GM18870 (cell line): ENCODE measurements at regions not wholly inside any gene's neighbourhood (a gene's known extent, or its start where the extent isn't known, plus 50 kb on each side); places are given as distances from the start of the nearest gene placed in this dataset.

Experiments used
- ATAC-seq: cut with Tn5 transposase; IDR thresholded peaks from one replicate; pipeline ENCODE4 v1.9.1; 2021; ENCODE audit warnings: moderate library complexity; ENCODE audit not compliant: unreplicated experiment

DNA sequence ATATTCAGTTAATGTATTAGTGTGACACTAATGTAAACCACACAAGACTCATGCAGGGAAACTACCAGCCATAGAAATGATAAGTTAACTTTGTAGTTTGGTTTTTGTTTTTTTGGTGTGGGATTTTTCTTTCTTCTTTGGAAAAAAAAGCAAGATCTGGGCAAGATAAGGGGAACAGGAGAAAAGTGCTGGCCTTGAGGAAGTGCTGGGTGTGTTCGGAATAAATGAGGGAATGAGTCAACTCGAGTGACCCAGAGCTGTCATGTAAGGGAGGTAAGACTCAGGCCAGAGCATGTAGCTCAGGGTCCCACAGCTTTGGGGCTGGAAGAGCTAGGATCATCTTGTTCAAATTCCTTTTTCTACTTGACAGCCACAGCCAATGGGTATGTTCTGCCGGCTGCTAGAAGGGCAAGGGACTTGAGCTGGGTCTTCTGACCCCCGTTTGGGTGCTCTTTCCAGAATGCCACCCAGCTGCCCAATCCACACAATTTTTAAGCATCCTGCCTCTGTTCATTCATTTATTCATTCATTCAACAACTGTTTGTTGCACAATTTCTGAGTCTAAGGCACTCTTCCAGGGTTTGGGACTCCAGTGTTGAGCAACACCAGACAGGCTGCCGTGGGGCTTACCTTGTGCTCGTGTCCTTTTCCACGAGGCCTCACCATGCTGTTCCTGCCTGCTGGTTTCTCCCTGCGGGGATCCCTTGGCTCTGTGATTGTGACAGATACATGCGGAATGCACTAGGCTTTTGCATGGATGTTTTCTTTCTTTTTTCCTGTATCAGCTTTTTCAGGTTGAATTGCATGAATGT, 54.5 kb downstream of the CLDN34 start:
- no peak for ATAC-seq

DNA sequence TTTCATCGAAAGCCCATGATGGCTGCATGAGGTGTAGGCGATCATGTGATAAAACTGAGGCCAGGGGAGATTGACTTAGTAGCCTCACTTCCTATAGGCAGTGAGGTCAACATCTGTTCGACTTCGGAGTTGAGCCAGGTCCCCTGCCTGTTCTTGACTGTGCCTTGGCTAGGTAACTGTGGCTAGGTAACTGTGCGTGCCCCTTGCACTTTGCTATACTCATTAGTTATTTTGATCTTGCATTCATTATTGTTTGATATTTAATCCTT, 55.0 kb downstream of the CLDN34 start:
- ATAC-seq = no peak

DNA sequence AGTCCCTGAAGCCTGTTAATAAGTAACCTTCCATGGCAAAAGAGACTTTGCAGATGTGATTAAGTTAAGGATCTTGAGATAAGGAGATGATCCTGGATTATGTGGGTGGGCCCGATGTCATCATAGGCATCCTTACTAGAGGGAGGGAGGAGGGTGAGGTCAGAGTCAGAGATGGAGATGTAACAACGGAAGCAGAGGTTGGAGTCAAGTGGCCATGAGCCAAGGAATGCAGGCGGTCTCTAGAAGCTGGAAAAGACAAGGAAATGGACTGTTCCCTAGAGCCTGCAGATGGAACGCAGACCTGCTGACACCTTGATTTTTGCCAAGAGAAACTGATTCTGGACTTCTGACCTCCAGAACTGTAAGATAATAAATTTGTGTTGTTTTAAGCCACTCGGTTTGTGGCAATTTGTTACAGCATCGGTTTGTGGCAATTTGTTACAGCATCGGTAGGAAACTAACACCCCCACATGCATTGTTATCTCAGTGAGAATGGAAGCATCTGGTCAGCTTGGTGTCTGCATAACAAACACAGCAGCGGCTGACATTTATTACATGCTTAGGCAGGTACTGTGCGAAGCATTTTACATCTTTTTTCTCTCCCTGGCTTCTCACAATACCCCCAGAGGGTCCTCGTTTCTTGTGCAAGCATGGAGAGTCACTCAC, 55.6 kb downstream of the CLDN34 start:
- ATAC-seq = no peak

DNA sequence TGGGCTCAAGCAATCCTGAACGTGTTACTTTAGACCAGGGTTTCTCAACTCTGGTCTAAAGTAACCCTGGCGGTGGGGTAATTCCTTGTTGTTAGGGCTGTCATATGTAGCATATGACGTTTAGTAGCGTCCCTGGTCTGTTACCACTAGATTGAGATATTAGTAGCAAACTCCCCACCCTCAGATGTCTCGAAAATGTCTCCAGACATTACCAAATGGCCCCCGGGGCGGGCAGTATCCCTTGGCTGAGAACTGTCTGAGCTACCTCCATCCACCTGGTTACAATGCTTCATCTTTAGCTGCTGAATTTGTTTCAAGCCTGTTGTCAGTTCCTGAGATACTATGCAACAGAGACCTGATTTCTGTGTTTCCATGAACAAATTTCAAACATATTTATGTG, 56.7 kb downstream of the CLDN34 start:
- no peak for ATAC-seq

DNA sequence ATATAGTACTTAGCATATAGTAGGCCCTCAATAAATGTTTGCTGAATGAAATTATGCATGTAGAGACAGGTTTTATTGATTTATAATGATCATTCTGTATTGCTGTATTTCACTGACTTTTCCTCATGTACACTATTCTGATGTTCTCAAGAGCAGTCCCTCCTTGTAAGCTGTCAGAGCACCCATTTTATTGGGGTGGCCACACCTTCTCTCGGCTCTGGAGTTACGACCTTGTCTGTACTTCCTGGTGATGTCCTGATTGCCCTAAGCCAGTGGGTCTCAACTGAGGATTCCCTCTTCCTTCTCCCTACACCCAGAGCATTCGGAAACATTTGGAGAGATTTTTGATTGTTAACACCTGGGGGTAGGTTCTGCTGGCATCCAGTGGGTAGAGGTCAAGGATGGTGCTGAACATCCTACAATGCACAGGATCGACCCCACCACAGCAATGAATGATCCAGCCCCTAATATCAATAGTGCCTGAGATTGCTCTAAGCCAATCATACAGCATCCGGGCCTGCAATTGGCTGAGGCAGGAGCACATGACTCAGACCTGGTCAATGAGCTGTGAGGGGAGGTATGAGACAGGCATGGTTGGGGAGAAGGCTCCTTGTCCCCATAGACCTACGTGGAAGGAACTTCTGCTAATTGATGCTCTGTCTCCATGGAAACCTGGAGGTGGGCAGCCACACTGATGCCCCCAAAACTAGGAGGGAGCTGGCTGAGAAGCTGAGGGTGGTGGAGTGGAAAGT, 58.8 kb downstream of the CLDN34 start:
- ATAC-seq = no peak

DNA sequence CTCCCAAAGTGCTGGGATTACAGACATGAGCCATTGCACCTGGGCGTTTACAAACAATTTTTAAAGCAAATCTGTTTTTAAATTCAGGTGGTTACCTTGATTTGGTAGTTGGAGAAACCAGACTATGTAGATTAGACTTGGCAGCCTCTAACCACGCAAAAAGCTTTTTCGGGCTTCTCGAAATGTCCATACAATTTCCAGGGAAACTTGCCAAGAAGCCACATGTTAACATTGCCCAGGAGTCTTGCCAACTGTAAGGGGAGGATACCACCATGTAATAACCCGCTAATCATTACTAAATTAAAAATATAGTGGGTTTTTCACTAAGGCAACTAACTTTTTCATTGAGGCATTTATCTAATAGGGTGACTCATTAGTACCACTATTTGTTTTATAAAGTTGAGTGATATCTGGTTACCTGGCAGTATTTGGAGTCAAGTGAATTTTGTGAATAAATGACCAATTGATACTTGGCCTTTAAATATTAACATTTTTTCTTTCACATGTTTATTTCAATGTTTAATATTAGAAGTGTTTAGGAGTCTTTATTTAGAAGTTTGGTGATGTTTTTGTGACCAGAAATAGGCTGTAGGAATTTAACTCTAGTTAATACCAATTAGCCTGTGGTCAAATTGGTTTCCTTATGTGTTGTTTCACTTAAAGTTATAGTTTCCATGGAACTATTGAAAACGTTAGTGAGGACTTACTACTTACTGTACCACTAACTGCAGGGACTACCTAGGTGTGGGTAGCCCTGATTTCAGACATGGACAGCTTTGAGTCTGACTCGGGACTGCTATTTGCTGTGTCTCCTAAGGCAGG, 61.3 kb downstream of the CLDN34 start:
- ATAC-seq = no peak

DNA sequence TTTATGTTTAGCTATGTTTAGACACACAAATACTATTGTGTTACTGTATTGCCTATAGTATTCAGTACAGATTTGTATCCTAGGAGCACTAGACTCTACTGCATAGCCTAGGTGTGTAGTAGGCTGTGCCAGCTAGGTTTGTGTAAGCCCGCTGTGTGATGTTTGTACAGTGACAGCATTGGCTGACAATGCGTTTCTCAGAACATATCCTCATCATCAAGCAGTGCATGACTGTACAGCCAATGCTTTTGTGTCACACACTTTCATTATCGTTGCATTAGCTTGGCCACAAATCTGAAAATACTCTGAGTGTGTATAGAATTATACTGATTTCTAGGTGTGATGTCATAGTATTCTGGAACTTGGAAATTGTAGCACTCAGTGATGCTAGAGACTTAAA, 63.4 kb downstream of the CLDN34 start:
- no peak for ATAC-seq

DNA sequence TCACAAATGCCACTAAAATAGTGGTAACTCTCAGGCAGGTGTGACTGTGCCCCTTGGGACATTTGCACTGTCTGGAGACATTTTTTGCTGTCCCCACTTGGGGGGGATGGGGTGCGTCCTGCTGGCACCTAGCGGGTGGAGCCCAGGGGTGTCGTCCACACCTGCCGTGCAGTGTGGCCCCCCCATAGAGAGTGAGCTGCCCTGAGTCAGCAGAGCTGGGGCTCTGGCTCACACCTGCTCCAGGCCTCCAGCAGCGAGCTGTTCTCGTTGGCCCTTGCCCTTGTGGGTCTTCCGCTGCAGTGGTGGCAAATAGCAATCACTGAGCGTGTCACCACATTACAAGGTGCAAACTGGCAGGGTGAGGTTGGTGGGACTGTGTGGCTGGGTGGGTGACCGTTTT, 64.6 kb downstream of the CLDN34 start:
- no peak for ATAC-seq

DNA sequence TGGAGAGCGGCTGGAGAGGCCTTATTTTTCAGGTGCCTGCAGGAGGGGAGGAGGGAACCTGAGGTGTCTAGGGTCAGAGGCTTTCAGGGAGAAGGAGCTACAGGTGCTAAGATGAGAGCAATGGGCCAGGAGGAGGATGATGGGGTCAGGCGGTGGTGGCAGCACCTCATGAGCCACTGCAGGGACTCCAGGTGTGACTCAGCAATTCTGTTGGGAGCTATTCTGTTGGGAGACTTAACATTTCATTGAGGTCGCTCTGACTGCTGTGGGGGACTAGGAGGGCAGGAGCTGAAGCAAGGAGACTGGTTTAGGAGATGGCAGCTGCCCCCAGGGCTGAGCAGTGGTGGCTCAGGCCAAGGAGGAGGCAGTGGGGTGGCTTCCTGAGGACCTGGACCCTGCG, 65.0 kb downstream of the CLDN34 start:
- no peak for ATAC-seq

DNA sequence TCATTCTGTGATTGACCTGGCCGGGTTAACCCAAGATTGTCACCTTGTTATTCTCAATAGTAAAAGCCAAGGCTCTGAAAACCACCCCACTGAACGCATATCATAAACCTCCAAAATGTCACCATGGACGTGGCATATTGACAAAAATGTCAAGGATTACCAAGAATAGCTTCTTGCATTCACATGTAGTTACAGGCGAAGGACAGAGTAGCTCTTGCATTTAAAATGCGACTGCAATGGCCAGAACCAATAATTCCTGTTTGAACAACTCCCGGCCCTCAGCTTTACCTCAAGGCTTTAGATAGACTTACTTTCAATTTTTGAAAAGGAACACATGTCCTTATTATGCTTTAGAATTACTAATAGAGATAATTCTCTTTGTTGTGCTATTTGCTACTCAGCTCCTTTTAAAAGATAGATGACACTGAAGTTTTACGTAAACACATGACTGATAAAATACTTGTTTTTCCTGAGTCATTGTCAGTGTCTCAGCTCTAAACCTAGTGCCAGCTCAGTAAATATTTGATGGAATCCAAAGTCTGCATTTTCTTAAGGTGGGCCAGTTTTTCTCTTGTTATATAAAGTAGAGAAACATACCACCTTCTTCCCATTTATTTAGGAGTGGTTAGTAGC, 66.3 kb downstream of the CLDN34 start:
- no peak for ATAC-seq

DNA sequence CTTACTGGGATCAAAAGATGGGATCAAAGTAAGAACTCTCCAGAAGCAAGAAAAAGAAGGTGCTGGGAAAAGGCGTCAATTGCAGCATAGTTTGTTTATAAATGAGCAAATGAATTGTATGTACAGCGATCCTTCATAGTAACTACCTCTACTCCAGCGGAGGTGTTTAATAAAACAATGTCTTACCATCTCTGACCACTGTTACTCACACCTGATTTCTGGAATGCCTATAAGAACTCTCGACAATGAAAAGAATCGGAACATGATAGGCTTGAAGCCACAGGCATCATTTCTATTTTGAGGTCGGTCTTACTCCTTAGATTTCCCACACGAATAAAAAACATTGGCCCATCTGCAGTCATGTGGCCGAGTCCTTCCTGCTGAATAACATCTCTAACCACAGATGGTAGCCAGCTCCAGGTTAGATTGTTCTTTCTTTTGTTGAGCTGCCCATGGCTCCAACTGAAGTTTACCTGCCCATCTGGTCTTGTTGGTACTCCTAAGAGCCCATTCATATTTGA, 67.6 kb downstream of the CLDN34 start:
- ATAC-seq = no peak

DNA sequence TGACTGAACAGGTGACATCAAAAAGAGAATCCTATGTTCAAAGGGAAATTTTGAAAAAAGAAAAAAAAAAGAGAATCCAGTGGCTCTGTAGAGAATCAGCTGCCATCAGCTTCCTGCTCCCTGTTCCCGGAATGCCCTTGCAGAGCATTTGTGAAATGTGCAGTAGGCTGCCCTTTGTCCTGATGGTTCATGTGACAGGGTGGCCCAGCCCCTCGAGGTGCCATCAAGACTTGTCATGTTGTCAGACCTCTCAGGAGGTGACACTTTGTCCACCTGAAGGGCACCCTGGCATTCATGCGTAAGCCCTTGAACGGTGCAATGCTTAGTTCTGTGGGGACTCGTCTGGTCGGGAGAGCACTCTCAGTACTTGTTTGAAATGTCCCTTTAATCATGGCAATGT, 71.4 kb downstream of the CLDN34 start:
- ATAC-seq = no peak

DNA sequence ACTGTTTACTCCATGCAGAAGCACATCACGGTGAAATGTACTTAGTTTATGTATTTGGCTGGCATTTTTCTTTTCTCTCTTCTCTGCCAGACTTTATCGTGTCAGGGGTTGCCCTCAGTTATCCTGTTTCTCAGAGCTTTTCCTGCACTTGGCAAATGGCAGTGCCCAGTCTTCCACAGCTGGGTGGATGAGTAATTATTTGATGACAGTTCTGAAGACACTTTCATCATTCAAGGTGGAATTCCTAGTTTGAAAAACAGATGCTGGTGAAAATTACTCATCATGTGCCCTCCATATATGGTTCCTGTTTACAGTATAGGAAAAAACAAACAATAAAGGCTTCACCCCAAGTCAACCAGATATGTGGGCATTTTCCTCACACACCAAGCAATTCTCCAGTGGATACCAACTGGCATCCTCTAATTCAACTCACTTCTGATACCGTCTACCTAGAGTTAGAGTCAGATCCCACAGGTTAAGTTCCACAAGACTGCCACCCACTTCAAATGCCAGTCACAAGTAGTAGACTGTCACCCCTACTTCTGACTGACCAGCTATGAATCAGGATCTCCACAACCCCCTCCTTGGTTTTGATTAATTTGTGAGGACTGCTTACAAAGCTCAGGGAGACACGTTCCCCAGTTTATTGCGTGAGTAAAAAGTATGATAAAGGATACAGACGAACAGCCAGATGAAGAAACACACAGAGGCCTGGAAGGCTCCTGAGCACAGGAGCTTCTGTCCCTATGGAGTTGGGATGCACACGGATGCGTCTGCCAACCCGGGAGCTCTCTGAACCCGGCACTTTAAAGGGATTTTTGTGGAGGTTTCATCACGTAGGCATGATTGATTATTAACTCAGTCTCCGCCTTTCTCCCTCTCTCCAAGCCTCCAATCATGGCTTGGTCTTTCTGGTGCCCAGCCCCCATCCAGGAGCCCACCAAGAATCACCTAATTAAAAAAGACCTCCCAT, 72.9 kb downstream of the CLDN34 start:
- ATAC-seq = no peak

DNA sequence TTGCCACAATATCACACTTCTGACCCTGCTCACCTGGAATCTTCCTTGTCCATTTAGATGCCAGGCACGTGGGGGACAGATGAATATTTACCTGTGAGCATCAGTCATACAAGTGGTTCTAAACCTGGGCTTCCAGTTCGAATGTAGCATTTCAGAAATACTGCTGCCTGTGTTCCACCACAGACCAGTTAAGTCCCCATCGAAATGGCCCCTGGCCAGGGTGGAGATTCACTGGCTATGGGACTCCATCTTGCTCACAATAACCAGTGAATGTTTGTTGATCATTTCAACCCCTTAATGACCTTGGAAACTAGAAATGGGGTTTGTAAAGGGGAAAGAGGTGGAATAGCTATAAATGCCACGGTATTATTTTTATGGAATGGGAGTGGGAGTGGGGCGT, 73.8 kb downstream of the CLDN34 start:
- no peak for ATAC-seq

DNA sequence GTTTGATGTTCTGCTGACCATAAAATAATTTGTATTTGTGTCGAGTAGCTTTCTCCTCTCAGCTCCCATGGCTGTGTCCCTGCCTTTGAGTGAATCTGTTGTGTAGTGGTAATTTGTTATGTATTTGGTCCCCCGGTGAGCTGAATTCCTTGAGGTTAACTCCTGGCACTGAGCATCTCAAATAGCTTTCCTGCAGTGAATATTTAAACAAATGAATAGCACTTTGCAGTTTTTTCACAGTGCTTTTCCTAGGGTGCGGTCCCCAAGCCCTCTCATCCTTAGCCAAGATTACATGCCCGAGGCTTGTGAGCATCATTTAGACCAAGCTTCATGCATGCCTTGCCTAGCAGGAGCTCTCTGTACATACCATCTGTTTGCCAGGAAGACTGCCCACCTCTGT, 74.2 kb downstream of the CLDN34 start:
- ATAC-seq = no peak

DNA sequence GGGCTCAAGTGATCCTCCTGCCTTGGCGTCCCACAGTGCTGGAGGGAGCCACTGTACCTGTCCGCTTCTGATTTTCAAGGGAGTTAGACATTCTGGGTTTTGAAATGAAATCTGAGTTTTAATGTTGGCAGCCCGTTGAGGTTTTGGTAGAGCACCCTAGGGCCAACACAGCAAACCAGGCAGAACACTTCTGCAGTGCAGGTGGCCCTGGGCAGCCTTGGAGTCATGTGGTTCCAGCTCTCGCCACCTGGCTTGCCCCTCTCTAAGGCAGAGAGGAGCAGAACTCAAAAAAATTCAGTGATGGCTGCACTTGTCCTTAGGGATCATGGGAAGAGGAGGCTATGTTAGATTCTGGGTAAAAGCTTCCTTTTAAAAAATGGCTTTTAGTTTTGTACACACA, 74.9 kb downstream of the CLDN34 start:
- no peak for ATAC-seq

DNA sequence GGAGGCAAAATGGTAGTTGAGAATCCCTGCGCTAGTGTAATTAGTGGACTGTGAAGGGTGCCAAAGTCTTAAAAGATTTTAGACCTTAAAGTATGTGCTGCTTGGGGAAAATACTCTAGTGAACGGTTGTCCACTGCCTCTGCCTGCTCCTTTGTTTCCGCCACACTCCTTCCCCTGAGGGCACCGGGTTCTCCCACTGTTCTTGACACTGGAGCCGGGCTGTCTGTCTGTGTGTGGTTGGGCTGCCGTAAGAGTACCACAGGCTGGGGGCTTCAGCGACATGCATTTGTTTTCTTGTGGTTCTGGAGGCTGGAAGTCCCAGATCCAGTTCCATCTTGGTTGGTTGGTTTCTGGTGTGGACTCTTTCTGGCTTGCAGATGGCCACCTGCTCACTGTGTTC, 76.2 kb downstream of the CLDN34 start:
- ATAC-seq = no peak

DNA sequence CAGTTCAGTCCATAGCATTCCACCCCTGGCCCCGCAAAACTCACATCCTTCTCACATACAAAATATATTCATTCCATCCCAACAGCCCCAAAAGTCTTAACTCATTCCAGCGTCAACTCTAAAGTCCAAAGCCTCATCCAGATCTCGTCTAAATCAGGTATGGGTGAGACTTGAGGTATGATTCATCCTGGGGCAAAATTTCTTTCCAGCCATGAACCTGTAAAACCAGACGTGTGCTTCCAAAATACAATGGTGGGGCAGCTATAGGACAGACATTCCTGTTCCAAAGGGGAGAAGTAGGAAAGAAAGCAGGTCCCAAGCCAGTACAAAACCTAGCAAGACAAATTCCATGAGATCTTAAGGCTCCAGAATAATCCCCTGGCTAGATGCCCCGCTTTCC, 76.9 kb downstream of the CLDN34 start:
- ATAC-seq = no peak

DNA sequence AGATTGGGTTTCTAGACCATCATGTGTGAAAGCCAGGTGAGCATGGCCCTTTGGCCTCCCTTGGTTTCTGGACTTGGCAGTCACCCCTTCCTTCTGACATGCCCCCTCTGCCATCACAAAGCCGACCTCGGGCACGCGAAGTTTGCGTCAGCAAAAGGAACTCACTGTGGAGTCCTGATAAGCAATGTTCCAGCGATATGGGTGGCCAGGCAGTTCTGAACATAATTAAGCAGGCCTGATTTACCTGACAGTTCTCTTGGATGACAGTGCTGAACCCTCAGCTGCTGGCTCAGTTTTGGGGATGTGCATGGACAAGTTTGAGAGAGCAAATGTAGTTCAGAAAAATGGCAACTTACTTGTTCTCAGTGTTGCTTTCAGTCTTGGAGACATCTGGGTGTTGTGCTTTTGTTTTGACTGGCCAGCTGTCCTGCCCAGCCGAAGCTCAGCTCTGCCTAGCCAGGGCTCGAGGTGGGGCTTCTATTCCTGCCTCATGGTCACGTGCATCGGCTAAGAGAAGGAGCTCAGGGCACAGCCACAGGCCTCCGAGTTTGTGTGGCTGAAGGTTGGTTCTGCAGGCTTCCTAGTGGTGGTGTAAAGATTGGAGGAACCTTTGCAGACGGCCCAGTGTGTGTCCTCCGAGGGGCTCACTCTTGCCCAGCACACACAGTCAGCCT, 78.3 kb downstream of the CLDN34 start:
- ATAC-seq = no peak
